Loucy (cell line): ENCODE measurements at regions not wholly inside any gene's neighbourhood (a gene's known extent, or its start where the extent isn't known, plus 50 kb on each side); places are given as distances from the start of the nearest gene placed in this dataset.
"Not testable (repeated sequence)": the region's sequence is repeated elsewhere in the genome, so short reads cannot be mapped to it uniquely, and the experiment has no call there.

Experiments
- EZH2phosphoT487 ChIP-seq: fragments of 200-600 bp; IDR thresholded peaks from 2 replicates; pipeline ENCODE4 v1.6.1; 2018; ENCODE audit warnings: antibody characterized with exemption, mild to moderate bottlenecking, moderate library complexity, borderline replicate concordance
- TF ChIP-seq, protein P1 (sequence below): fragments of 200-600 bp; sonication (generic); conservative IDR thresholded peaks from 2 replicates; pipeline ENCODE4 v1.5.1; 2014; ENCODE audit warnings: mild to moderate bottlenecking, antibody characterized with exemption, low read length

DNA sequence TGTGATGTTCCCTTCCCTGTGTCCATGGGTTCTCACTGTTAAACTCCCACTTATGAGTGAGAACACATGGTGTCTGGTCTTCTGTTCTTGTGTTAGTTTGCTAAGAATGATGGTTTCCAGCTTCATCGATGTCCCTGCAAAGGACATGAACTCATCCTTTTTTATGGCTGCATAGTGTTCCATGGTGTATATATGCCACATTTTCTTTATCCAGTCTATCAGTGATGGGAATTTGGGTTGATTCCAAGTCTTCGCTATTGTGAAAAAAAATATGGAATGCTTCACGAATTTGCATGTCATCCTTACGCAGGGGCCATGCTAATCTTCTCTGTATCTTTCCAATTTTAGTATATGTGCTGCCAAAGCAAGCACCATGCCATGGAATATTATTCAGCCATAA lies 75.4 kb downstream of the TMEM130 start:
- TF ChIP-seq EZH2phosphoT487 = not testable (repeated sequence)
- TF ChIP-seq, protein P1, sequence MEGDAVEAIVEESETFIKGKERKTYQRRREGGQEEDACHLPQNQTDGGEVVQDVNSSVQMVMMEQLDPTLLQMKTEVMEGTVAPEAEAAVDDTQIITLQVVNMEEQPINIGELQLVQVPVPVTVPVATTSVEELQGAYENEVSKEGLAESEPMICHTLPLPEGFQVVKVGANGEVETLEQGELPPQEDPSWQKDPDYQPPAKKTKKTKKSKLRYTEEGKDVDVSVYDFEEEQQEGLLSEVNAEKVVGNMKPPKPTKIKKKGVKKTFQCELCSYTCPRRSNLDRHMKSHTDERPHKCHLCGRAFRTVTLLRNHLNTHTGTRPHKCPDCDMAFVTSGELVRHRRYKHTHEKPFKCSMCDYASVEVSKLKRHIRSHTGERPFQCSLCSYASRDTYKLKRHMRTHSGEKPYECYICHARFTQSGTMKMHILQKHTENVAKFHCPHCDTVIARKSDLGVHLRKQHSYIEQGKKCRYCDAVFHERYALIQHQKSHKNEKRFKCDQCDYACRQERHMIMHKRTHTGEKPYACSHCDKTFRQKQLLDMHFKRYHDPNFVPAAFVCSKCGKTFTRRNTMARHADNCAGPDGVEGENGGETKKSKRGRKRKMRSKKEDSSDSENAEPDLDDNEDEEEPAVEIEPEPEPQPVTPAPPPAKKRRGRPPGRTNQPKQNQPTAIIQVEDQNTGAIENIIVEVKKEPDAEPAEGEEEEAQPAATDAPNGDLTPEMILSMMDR = not testable (repeated sequence)
